Right atrium auricular region (tissue), 2 donors: ENCODE measurements at regions not wholly inside any gene's neighbourhood (a gene's known extent, or its start where the extent isn't known, plus 50 kb on each side); places are given as distances from the start of the nearest gene placed in this dataset.

Source experiments
- DNase-seq: peaks from one replicate; pipeline ENCODE4 v3.0.0-alpha.2; 2019; ENCODE audit warnings: low spot score
- H3K27ac ChIP-seq, 2 donors: fragments of 200-600 bp; sonication (generic); 1 replicate in 1 of 2; 2 replicates in 1 of 2; pipeline ENCODE4 v1.5.1; 2016 to 2019
- H3K27me3 ChIP-seq, 2 donors: fragments of 200-600 bp; sonication (generic); one replicate each; pipeline versions ENCODE4 v1.5.1 to v1.6.0; 2017 to 2019
- H3K36me3 ChIP-seq: fragments of 200-600 bp; sonication (generic); one replicate; pipeline ENCODE4 v1.5.1; 2016
- H3K4me1 ChIP-seq, 2 donors: fragments of 200-600 bp; sonication (generic); one replicate each; pipeline versions ENCODE4 v1.5.1 to v1.6.0; 2017 to 2019
- H3K4me3 ChIP-seq, 2 donors: fragments of 200-600 bp; sonication (generic); 1 replicate in 1 of 2; 2 replicates in 1 of 2; pipeline ENCODE4 v1.5.1; 2017 to 2019; ENCODE audit warnings: mild to moderate bottlenecking in 1 of 2, moderate library complexity in 1 of 2
- H3K9me3 ChIP-seq, 2 donors: fragments of 200-600 bp; sonication (generic); one replicate each; pipeline ENCODE4 v1.5.1; 2019
- CTCF ChIP-seq, 2 donors: fragments of 200-600 bp; sonication (generic); IDR thresholded peaks; one replicate each; pipeline ENCODE4 v1.5.1; 2019; ENCODE audit warnings: antibody characterized with exemption in 2 of 2

GRCh38 chr13:79834876-79835275, 353.9 kb downstream of the NDFIP2 start:
- Histone ChIP-seq H3K4me3 (no peak overlapping the region), H3K36me3 (no peaks in the 10 kb centered on the region), H3K27me3 (no peaks in the 10 kb centered on the region), H3K27ac (no peak overlapping the region), H3K4me1 (no peaks in the 10 kb centered on the region), H3K9me3 (no peaks in the 10 kb centered on the region)
- no peak for DNase-seq
- TF ChIP-seq CTCF (IDR thresholded peaks at IDR 0.05) = no peak

- no peak for TF ChIP-seq CTCF (IDR thresholded peaks at IDR 0.05)
- Histone ChIP-seq H3K27me3 (no peaks in the 10 kb centered on the region), H3K4me3 (no peak overlapping the region), H3K9me3 (no peaks in the 10 kb centered on the region), H3K27ac (no peak overlapping the region), H3K4me1 (no peaks in the 10 kb centered on the region), H3K36me3 (no peaks in the 10 kb centered on the region)
- no peak for DNase-seq
Measured at GRCh38 chr13:79833991-79834390, 353.0 kb downstream of the NDFIP2 start.

GRCh38 chr13:79831556-79831955, 350.6 kb downstream of the NDFIP2 start:
- Histone ChIP-seq H3K4me1 (no peaks in the 10 kb centered on the region), H3K36me3 (no peaks in the 10 kb centered on the region), H3K9me3 (no peaks in the 10 kb centered on the region), H3K27ac (no peak overlapping the region), H3K4me3 (no peak overlapping the region), H3K27me3 (no peaks in the 10 kb centered on the region)
- no peak for TF ChIP-seq CTCF (IDR thresholded peaks at IDR 0.05)
- no peak for DNase-seq

- Histone ChIP-seq H3K4me1 (no peaks in the 10 kb centered on the region), H3K4me3 (no peak overlapping the region), H3K27me3 (no peaks in the 10 kb centered on the region), H3K27ac (no peak overlapping the region), H3K9me3 (no peaks in the 10 kb centered on the region), H3K36me3 (no peaks in the 10 kb centered on the region)
- TF ChIP-seq CTCF (IDR thresholded peaks at IDR 0.05) = no peak
- DNase-seq = no peak
Measured at GRCh38 chr13:79830945-79831344, 350.0 kb downstream of the NDFIP2 start.

GRCh38 chr13:79830426-79830825, 349.5 kb downstream of the NDFIP2 start:
- no peaks in the 10 kb centered on the region for H3K4me1 ChIP-seq
- DNase-seq = no peak
- no peak for TF ChIP-seq CTCF (IDR thresholded peaks at IDR 0.05)
- no peaks in the 10 kb centered on the region for H3K9me3 ChIP-seq
- no peaks in the 10 kb centered on the region for H3K27me3 ChIP-seq
- no peak overlapping the region for H3K4me3 ChIP-seq
- no peaks in the 10 kb centered on the region for H3K36me3 ChIP-seq
- H3K27ac ChIP-seq = no peak overlapping the region

- Histone ChIP-seq H3K9me3 (no peaks in the 10 kb centered on the region), H3K4me3 (no peak overlapping the region), H3K27ac (no peak overlapping the region), H3K4me1 (no peaks in the 10 kb centered on the region), H3K27me3 (no peaks in the 10 kb centered on the region), H3K36me3 (no peaks in the 10 kb centered on the region)
- no peak for DNase-seq
- no peak for TF ChIP-seq CTCF (IDR thresholded peaks at IDR 0.05)
Measured at GRCh38 chr13:79829880-79830279, 348.9 kb downstream of the NDFIP2 start.
